D721Med (cell line): ENCODE measurements at regions not wholly inside any gene's neighbourhood (a gene's known extent, or its start where the extent isn't known, plus 50 kb on each side); places are given as distances from the start of the nearest gene placed in this dataset.

ENCODE experiments used
- DNase-seq: peaks from one replicate; pipeline ENCODE4 v3.0.0; 2011; ENCODE audit warnings: low spot score; ENCODE audit not compliant: insufficient read length
- FAIRE-seq: peaks from 2 replicates; lab custom pipeline; 2011; peaks lifted over from hg19 to GRCh38; lab: Jason Lieb, UNC
- TF ChIP-seq, protein P1 (sequence below): IDR thresholded peaks from 2 replicates; pipeline ENCODE4 v1.5.1; 2012; ENCODE audit warnings: mild to moderate bottlenecking, control low read depth; ENCODE audit not compliant: insufficient read depth; ENCODE audit errors: missing control alignments

DNA sequence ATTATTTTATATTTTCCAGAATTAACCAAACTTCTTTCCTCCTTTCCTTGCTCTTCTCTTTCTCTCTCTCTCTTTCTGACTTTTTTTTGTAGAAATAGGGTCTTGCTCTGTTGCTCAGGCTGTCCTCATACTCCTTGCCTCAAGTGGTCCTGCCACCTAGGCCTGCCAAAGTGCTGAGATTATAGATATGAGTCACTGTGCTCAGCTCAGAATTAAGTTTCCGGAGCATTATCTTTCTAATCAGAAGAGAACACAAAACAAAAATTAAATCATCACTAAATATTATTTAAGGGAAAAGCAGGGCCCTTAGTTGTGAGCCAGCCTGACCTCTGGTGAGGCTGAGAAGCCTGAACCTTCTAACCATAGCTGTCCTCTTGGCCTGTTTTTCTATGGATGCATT is 168.2 kb downstream of the SOX2 start:
- FAIRE-seq, result no peak
- DNase-seq, result no peak
- TF ChIP-seq, protein P1, sequence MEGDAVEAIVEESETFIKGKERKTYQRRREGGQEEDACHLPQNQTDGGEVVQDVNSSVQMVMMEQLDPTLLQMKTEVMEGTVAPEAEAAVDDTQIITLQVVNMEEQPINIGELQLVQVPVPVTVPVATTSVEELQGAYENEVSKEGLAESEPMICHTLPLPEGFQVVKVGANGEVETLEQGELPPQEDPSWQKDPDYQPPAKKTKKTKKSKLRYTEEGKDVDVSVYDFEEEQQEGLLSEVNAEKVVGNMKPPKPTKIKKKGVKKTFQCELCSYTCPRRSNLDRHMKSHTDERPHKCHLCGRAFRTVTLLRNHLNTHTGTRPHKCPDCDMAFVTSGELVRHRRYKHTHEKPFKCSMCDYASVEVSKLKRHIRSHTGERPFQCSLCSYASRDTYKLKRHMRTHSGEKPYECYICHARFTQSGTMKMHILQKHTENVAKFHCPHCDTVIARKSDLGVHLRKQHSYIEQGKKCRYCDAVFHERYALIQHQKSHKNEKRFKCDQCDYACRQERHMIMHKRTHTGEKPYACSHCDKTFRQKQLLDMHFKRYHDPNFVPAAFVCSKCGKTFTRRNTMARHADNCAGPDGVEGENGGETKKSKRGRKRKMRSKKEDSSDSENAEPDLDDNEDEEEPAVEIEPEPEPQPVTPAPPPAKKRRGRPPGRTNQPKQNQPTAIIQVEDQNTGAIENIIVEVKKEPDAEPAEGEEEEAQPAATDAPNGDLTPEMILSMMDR, result no peak

DNA sequence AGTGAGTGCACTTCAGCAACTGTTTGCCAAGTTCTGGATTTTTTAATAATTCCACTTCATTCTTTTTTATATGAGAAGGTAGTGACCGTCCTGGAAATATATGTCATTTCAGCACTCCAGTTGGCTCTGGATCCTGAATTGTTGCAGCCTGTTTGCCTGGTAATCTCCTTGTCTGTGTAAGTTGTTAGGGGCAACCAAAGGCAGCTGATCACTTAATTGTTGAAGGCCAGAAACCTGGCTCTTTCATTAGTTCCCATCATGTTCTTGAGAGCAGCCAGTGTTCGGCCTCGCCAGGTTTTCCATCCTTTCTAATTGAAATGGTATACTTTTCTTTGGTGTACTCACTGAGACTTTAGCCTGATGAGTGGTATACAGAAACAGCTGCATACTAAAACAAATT is 168.6 kb downstream of the SOX2 start:
- DNase-seq, result no peak
- FAIRE-seq, result no peak
- TF ChIP-seq, protein P1, result no peak

DNA sequence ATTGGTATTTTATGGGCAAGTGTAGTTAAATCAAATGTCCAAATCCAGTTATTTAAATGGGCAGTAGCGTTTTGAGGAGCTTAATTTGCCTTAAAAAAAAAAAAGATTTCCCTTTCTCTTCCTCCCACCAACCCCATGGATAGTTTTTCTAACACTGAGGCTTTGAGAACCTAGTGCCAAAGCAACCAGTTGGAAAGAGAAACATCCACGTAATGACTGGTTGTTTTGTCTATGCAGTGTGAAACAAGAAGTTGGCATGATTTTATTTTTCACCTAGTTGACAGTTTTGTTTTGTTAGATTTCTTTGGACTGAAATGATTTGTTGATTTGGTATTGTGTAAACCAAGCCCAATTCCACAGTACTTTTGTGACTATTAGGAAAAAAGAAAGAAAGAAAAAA is 170.0 kb downstream of the SOX2 start:
- DNase-seq (no peak), FAIRE-seq (no peak)
- TF ChIP-seq, protein P1, result no peak

DNA sequence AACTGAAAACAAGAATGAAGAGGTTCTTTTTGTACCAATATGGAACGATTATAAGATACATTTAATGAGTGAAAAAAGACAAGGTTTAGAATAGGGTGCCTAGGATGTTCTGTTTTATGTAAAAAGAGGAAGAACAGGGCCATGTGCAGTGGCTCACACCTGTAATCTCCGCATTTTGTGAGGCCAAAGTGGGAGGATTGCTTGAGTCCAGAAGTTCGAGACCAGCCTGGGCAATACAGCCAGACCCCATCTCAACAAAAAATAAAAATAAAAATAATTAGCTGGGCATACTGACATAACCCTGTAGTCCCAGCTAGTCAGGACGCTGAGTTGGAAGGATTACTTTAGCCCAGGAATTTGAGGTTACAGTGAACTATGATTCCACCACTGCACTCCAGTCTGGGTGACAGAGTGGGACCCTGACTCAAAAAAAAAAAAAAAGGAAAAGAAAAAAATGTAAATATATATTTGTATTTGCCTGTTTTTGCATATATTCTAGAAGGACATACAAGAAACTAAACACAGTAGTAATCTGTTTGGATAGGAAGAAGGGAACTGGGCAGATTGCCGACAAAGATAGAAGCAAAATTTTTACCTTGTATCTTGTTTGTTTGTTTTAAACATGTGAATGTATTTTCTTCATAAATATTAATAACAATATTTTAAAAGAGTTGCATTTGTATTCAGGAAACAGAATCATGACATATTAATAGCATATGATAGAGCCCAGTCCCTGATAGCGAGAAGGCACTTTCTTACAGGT is 174.3 kb downstream of the SOX2 start:
- DNase-seq, result no peak
- no peak for FAIRE-seq
- TF ChIP-seq, protein P1, result no peak

DNA sequence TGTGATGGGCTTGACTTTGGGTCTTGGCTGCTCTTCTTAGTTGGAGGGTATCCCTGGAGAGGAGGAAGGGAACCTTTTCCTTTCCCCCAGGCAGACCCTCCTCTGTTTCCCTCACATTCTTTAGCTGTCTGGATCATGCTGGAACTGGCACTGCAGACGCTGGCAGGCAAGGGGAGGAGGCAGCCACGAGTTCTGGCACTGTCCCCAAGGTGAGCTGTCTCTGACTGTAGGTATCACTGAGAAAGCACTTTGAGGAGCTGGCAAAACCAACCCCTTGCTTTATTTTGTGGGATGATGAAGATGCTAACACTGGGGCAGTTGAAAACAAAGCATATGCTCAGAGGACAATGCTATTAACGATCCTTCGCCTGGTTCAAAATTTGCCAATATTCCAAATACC is 175.0 kb downstream of the SOX2 start:
- FAIRE-seq (no peak), DNase-seq (no peak)
- TF ChIP-seq, protein P1, result no peak

DNA sequence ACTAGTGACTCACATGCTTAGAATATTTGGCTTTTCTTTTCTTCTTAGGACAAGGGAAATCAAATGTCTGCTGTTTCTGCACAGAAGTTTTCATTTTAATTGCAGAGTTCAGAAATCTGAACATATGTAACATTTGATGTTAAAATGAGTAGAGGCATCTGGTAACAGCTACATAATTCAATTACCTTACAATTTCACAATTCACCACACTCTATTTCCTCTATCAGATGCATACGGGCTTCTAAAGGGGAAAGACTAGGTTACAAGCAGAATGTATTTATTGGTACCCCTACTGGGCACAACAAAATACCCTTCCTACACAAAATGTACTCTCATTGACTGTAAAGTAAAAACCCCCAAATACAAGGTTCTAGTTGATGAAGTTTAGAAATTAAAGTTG is 176.0 kb downstream of the SOX2 start:
- TF ChIP-seq, protein P1, result no peak
- FAIRE-seq, result no peak
- DNase-seq, result no peak

DNA sequence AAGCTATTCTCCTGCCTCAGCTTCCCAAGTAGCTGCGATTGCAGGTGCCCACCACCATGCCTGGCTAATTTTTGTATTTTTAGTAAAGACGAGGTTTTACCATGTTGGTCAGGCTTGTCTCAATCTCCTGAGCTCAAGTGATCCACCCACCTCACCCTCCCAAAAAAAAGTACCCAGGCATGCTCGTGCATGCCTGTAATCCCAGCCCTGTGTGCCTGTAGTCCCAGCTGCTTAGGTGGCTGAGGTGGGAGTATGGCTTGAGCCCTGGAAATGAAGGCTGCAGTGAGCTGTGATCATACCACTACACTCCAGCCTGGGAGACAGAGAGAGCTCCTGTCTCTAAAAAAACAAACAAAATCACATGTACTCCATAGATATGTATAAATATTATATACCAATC is 176.5 kb downstream of the SOX2 start:
- TF ChIP-seq, protein P1, result no peak
- DNase-seq (no peak), FAIRE-seq (no peak)
